Gastroesophageal sphincter (tissue), 4 donors: ENCODE measurements at regions not wholly inside any gene's neighbourhood (a gene's known extent, or its start where the extent isn't known, plus 50 kb on each side); places are given as distances from the start of the nearest gene placed in this dataset.

ENCODE experiments used
- ATAC-seq: fragments of 150-250 bp; one replicate; pipeline ENCODE4 v1.9.1; 2016; ENCODE audit warnings: mild to moderate bottlenecking, moderate library complexity
- H3K27ac ChIP-seq, 4 donors: fragments of 200-600 bp; sonication (generic) in 3 of 4; 1 replicate in 3 of 4; 2 replicates in 1 of 4; pipeline ENCODE4 v1.5.1; 2016 to 2019
- H3K27me3 ChIP-seq: fragments of 200-600 bp; sonication (generic); one replicate; pipeline ENCODE4 v1.5.1; 2019
- H3K36me3 ChIP-seq, 2 donors: fragments of 200-600 bp; sonication (generic); one replicate each; pipeline ENCODE4 v1.5.1; 2019; ENCODE audit warnings: control low read depth in 1 of 2
- H3K4me1 ChIP-seq, 3 donors: fragments of 200-600 bp; sonication (generic); 1 replicate in 2 of 3; 2 replicates in 1 of 3; pipeline ENCODE4 v1.5.1; 2016 to 2019; ENCODE audit warnings: control low read depth in 2 of 3
- H3K4me3 ChIP-seq, 2 donors: fragments of 200-600 bp; sonication (generic); one replicate each; pipeline ENCODE4 v1.5.1; 2019; ENCODE audit warnings: mild to moderate bottlenecking in 1 of 2, moderate library complexity in 1 of 2
- H3K9me3 ChIP-seq, 3 donors: fragments of 200-600 bp; sonication (generic); one replicate each; pipeline ENCODE4 v1.5.1; 2017 to 2019; ENCODE audit warnings: control low read depth in 2 of 3
- CTCF ChIP-seq, 4 experiments: fragments of 200-600 bp in 2 of 4; fragments of 450-650 bp in 2 of 4; sonication (generic) in 1 of 4; IDR thresholded peaks; one replicate each; pipeline ENCODE4 v1.5.1; 2017 to 2019; ENCODE audit warnings: antibody characterized with exemption in 4 of 4, mild to moderate bottlenecking in 2 of 4, moderate library complexity in 2 of 4
- EP300 ChIP-seq: sonication (generic); formaldehyde crosslinking; IDR thresholded peaks from one replicate; pipeline ENCODE4 v1.6.1; 2017; ENCODE audit warnings: antibody characterized with exemption, mild to moderate bottlenecking
- POLR2A ChIP-seq, 2 donors: fragments of 450-650 bp; IDR thresholded peaks; one replicate each; pipeline ENCODE4 v1.6.1; 2017; ENCODE audit warnings: antibody characterized with exemption in 2 of 2, mild to moderate bottlenecking in 2 of 2, moderate library complexity in 1 of 2
- POLR2AphosphoS5 ChIP-seq: sonication (generic); formaldehyde crosslinking; IDR thresholded peaks from one replicate; pipeline ENCODE4 v1.6.1; 2017; ENCODE audit warnings: antibody characterized with exemption
- WGBS, 2 donors: methylation state at CpG; one replicate each; pipeline ENCODE4 v1.1.5; 2018; ENCODE audit warnings: low coverage in 1 of 2; 5-methylcytosine and 5-hydroxymethylcytosine counted together

GRCh38 chr3:120503727-120504616, 53.2 kb upstream of the FSTL1 start:
- Histone ChIP-seq H3K4me1 (peaks cover 9 to 30% (median 10%) of the 10 kb centered on the region in 3 donors), H3K9me3 (no peaks in the 10 kb centered on the region), H3K4me3 (no peak overlapping the region), H3K36me3 (no peaks in the 10 kb centered on the region), H3K27me3 (no peaks in the 10 kb centered on the region), H3K27ac (no peak overlapping the region)
- TF ChIP-seq EP300, result no peak
- no peak for TF ChIP-seq CTCF (IDR thresholded peaks at IDR 0.05)
- no peak for TF ChIP-seq POLR2A (IDR thresholded peaks at IDR 0.05)
- no peak for TF ChIP-seq POLR2AphosphoS5
- no peak for ATAC-seq
- 89 to 100% methylated on average over 4 of the region's 5 CpGs for WGBS, 2 donors

- Histone ChIP-seq H3K27ac (no peak overlapping the region), H3K27me3 (no peaks in the 10 kb centered on the region), H3K36me3 (no peaks in the 10 kb centered on the region), H3K4me1 (peaks cover 18 to 40% (median 18%) of the 10 kb centered on the region in 3 donors), H3K9me3 (no peaks in the 10 kb centered on the region), H3K4me3 (no peak overlapping the region)
- no peak for ATAC-seq
- 95 to 97% methylated on average over 4 of the region's 8 CpGs for WGBS, 2 donors
- no peak for TF ChIP-seq POLR2A (IDR thresholded peaks at IDR 0.05)
- TF ChIP-seq CTCF (IDR thresholded peaks at IDR 0.05), result no peak
- no peak for TF ChIP-seq EP300
- TF ChIP-seq POLR2AphosphoS5, result no peak
Measured at GRCh38 chr3:120502116-120502515, 51.3 kb upstream of the FSTL1 start.
